ENCODE measurements at regions not wholly inside any gene's neighbourhood (a gene's known extent, or its start where the extent isn't known, plus 50 kb on each side); places are given as distances from the start of the nearest gene placed in this dataset.
"Not testable (repeated sequence)": the region's sequence is repeated elsewhere in the genome, so short reads cannot be mapped to it uniquely, and the experiment has no call there.

DNA sequence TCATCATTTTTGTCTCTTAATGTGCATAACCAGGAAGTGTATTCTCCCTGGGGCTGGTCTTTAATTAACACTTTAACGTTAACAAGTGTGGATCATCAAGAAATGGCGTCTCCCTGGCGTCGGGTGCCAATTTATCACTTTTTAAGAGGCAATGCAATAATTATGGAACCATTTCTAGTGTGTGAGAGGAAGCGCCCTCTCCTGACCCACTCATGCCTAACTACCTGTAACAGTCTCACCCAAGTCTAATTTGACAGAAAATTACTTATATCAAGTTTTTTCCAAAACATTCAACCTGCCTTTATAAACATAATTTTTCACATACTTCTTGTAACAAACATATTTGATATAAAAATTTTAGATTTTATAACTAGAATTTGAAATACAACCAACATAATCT is 905.3 kb upstream of the MDGA2 start:
- no peak for ATAC-seq
- DNase-seq, result no peak
- intact Hi-C loops (cut with DNase I), result no loop called here

DNA sequence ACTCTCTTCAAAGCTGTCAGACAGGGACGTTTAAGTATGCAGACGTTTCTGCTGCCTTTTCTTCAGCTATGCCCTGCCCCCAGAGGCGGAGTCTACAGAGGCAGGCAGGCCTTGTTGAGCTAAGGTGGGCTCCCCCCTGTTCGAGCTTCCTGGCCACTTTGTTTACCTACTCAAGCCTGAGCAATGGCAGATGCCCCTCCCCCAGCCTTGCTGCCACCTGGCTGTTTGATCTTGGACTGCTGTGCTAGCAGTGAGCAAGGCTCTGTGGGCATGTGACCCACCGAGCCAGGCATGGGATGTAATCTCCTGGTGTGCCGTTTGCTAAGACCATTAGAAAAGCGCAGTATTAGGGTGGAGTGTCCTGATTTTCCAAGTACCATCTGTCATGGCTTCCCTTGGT is 900.4 kb upstream of the MDGA2 start:
- intact Hi-C loops (cut with DNase I), result no loop called here
- DNase-seq, result no peak
- ATAC-seq, result no peak

DNA sequence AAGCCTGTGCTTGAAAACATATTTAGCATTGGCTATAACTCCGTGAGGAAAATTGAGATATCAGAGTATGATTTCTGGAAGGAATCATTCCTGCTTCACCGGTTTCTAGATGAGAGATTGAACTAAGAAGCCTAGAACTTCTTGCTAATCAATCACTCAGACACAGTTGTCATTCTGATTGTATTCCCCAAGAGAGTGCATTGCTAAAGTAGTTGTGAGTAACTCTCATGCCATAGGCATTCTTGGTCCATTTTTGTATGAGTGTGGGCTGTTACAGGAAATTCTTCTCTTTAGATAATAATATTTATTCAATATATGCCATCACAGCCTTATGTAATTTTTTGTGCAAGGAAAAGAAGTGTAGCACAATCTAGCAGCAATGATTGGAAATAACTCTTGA is 893.3 kb upstream of the MDGA2 start:
- ATAC-seq (no peak), DNase-seq (no peak)
- intact Hi-C loops (cut with DNase I), result no loop called here

DNA sequence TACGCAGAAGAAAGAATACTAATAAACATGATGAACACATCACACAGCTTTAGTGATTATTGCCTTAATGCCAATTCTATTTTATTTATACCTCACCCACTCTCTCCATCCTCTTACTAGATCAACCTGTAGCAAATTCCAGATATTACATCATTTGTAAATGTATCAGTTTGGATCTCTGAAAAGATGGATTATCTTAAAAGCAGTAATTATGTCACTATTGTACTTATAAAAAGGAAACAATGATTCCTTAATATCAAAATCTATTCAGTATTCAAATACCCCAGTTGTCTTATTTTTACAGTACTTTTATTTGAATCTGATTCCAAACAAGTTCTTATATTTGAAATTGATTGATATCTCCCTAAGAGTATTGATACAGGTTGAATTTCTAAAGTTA is 892.8 kb upstream of the MDGA2 start:
- intact Hi-C loops (cut with DNase I), result no loop called here
- ATAC-seq, result no peak
- DNase-seq, result no peak

DNA sequence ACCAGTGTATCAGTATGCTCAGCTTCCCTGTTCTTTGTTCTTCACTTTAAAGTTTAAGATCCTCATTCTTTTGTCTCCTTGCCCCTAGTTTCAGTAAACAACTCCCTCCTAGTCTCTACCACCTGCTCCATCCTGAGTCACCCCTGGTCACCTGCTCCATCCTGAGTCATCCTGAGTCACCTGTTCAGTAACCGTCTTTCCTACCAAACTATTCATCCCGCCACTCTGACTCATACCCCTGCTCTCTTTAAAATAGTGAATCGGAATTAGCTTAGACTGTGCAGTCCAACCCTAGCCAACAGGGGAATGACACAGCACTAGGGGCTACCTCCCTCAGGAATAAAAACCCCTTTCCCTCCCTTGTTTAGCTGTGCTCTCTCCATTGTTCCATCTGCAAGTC is 888.1 kb upstream of the MDGA2 start:
- DNase-seq (no peak), ATAC-seq (no peak)
- intact Hi-C loops (cut with DNase I), result no loop called here

DNA sequence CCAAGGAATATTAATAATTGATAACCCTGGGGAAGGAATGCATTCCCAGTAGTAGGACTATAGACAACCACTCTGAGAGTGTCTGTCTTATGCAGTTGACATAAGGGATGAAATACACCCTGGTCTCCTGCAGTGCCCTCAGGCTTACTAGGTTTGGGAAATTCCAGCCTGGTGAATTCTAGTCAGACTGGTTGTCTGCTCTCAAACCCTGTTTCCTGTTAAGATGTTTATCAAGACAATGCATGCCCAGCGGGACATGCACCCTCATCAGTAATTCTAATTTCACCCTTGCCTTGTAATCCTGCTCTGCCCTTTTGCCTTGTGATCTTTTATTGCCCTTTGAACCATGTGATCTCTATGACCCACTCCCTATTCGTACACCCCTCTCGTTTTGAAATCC is 886.0 kb upstream of the MDGA2 start:
- ATAC-seq; intact Hi-C loops (cut with DNase I); DNase-seq: not testable (repeated sequence)

DNA sequence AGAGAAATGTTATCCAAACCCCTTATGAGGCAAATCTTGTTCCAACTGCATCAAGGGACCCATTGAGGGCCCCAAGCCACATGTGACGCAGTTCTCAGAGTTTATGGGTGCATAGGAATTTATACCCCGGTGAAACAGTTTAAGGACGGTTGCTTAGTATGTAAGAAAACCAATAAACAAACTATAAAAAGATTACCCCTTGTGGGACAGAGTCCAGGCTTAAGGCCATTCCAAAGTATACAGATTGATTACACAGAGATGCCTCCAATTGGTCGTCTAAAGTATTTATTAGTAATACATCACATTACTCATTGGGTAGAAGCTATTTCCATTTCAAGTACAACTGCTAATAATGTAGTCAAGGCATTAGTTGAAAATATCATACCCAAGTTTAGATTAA is 885.0 kb upstream of the MDGA2 start:
- ATAC-seq, result no peak
- DNase-seq, result no peak
- intact Hi-C loops (cut with DNase I), result no loop called here

DNA sequence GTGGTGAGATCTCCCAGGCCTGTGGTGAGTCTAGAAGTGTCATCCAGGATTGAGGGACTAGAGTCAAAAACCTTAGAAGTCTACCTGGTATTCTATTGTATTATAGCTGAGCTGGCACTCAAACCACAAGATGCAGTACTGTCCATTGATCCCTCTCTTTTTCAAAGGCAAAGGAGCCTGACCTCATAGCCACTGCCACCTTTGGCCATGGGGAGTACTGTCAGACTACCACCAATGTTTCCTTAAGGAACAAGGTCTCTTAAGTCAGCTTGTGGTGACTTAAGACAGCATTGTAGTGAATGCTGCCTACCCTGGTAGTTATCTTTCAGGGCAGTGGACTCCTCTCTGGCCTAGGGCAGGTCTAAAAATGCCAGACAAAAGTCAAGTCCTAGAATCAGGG is 878.0 kb upstream of the MDGA2 start:
- intact Hi-C loops (cut with DNase I), result no loop called here
- DNase-seq (no peak), ATAC-seq (no peak)

DNA sequence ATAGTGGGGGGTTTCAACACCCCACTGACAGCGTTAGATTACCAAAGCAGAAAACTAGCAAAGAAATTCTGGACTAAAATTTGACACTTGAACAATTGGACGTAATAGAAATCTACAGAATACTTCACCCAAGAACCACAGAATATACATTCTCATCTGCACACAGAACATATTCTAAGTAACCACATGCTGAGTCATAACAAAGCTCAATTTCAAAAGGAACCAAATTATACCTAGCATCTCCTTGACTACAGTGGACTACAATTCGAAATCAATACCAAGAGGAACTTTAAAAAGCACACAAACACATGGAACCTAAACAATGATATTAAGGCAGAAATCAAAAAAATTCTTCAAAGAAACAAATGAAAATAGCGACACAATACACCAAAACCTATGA is 871.6 kb upstream of the MDGA2 start:
- intact Hi-C loops (cut with DNase I), result no loop called here
- ATAC-seq (no peak), DNase-seq (no peak)

DNA sequence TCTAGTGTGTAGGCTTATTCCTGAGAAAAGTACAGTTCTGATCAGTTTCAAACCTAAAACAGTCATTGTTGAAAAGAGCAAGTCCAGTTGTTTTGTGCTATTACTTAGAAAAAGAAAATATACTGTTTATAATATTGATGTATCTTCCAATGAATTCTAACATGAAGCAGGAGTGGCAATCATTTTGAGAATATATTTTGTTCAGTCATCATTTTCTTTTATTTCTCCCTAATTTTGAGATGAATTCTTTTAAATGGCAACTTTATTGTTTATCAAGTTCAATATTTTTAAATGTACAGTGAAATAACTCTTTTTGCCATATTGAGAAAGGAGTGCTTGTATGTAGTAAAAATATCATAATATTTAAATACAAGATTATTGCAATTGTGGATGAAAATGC is 862.2 kb upstream of the MDGA2 start:
- ATAC-seq, result no peak
- intact Hi-C loops (cut with DNase I), result no loop called here
- DNase-seq, result no peak

DNA sequence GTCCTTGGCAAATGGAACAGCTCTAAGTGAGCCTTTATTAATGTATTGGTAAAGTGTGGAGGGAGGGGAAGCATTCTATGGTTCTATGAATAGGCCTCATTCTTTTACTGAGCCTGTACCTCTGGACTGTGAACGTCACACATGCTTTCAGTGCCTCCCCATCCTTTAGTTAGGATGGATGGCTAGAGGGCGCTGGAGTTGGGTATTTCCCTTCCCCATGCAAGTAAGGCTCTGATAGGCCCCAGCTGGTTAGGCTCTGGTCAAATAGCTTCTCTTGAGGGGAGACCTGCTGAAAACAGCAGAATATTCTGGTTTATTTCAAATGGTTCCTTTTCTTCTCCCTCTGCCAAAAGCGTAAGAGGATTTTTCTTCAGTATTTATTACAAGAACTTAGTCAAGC is 860.9 kb upstream of the MDGA2 start:
- intact Hi-C loops (cut with DNase I), result no loop called here
- DNase-seq, result no peak
- ATAC-seq, result no peak

DNA sequence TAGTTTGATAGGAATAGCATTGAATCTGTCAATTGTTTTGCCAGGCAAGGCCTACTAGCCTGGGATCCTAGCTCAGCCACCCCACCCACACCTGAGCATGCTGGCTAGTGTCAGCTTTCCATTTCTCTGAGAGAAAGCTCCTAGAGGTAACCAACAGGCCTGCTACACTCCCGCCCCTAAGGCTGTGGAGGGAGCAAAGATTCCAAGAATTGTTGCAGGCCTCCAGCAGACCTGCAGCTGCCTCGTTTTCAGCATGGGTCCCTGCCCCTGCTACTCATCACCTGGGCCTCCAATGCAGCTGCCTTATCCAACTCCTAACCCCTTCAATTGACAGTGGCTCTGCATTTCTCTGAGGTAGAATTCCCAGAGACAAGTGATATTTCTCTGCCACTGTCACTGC is 852.4 kb upstream of the MDGA2 start:
- DNase-seq (no peak), ATAC-seq (no peak)
- intact Hi-C loops (cut with DNase I), result no loop called here

DNA sequence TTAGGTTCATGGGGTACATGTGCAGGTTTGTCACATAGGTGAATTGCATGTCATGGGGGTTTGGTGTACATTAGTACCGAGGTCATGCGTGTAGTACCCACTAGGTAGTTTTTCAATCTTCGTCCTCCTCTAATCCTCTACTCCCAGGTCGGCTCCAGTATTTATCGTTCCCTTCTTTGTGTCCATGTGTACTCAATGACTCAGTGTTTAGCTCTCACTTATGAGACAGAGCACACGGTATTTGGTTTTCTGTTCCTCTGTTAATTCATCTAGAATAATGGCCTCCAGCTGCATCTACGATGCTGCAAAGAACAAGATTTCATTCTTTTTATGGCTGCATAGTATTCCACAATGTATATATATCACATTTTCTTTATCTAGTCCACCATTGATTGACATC is 850.9 kb upstream of the MDGA2 start:
- intact Hi-C loops (cut with DNase I), result no loop called here
- no peak for ATAC-seq
- no peak for DNase-seq

DNA sequence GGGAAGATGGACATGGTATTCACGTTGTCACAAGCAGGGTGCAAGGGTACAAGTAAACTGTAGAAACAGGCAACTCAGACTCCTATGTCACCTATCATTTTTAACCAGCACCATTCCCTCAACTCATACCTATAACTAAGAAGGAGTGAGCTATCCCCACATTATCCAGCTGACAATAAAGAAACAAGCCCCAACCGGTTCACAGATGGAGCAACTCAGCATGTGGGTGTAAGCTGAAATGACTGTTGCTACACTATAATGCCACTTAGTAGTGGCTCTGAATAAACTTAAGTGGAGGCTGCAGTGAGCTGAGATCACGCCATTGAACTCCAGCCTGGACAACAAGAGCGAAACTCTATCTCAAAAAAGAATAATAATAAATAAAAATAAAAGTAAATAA is 829.5 kb upstream of the MDGA2 start:
- DNase-seq (no peak), ATAC-seq (no peak)
- intact Hi-C loops (cut with DNase I), result no loop called here

DNA sequence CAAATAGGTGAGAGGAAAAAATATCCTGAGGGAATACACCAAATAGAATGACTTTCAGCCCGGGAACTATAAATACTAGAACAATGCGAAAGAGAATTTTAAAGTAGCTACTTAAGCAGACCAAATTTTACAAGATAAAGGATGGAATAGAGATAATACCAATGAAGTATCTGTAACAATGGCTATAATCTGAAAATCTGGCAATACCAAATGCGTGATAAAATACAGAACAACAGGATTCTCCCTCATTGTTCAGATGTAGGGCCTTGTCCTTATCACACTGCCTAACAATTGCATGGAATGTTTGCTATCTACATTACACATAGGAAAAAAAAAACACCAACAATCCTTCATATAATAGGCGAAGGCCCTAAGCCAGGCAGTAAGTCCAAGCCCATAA is 815.4 kb upstream of the MDGA2 start:
- no peak for ATAC-seq
- no peak for DNase-seq
- intact Hi-C loops (cut with DNase I), result no loop called here

DNA sequence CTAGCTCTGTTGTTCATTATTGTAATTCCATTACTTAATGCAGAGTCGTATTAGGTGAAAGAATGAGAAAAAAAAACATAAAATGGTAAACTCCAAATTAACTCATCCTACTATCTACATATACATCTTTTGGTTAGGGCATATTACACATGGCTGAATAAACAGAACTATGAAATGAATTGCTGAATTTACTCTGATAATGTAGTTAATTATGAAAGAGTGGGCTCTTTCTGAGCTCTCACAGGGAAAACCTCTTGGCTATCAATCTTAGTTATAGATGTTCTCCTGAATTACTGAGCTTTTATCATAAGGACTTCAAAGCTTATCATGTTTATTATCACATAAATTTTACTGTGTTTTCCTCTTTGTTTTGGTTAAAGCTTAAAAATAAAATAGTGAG is 798.5 kb upstream of the MDGA2 start:
- no peak for DNase-seq
- no peak for ATAC-seq

DNA sequence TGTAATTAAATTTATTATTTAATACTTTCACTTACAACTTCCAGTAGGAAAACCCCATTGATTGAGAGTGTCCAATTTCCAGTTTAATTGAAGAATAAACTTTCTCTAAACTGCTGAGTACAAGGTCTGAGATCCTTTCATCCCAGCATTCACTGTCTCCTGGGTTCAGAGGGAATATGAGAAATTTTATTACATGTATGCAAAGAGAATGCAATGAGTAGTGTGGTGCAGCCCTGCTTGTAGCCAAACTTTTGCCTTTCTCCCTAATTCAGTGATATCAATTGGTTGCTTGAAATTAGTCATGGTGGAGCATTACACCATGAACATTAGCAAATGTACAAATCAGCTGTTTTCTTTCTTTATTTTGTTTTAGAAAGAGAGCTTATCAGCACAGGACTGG is 780.6 kb upstream of the MDGA2 start:
- no peak for DNase-seq
- ATAC-seq, result no peak
- intact Hi-C loops (cut with DNase I), result no loop called here

More for the DNA sequence above, 798.5 kb upstream of the MDGA2 start:
- intact Hi-C loops (cut with DNase I), result no loop called here

DNA sequence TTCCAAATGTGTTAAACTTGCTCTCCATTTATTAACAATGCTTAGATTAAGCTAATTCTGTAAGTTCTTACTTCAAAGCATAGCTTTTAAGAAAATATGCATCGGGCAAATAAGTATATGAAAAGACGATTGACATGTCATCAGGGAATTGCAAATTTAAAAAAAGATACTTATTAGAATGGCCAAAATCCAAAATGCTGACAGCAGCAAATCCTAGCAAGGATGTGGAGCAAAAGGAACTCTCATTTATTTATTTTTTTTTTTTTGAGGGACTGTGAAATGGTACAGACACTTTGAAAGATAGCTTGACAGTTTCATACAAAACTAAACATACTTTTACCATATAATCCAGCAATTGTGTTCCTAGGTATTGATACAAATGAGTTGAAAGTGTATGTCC is 779.5 kb upstream of the MDGA2 start:
- intact Hi-C loops (cut with DNase I), result no loop called here
- ATAC-seq (no peak), DNase-seq (no peak)

DNA sequence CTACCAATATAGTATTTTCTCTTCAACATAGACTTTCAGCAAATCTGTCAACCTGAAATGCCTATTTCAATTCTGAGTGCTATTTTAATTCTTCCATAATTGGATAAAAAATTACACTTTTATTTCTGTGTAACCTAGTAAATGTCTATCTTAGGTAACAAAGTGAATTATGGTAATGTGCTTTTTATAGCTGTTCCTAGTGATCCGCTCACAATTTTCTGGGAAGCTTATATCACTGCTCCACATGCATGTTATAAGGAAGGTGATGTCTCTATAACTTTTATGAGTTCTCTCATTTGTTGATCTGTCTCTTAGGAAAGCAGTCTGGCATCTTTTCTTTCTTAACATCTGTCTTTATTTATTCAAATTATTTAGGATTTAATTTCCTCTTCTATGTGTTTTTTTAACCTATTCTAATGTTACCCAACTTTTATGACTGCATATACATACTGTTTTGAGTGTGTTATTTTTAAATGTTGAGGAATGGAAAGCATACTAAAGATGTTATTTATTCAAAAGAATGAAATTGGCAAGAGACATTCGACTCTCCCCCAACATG is 777.1 kb upstream of the MDGA2 start:
- no peak for ATAC-seq
- DNase-seq, result no peak
- intact Hi-C loops (cut with DNase I), result no loop called here

DNA sequence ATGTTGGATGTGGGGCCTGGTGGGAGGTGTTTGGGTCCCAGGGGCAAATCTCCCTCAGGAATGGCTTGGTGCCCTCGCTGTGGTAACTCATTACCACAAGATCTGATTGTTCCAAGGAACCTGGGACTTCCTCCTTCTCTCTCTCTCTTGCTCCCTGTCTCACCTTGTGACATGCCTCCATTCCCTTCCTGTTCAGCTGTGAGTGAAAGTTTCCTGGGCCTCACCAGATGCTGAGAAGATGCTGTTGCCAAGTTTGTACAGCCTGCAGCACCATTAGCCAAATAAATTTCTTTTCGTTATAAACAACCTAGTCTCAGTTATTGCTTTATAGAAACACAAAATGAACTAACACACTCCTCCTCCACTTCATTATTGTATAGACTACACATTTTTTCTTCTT is 759.8 kb upstream of the MDGA2 start:
- intact Hi-C loops (cut with DNase I), result no loop called here
- no peak for ATAC-seq

DNA sequence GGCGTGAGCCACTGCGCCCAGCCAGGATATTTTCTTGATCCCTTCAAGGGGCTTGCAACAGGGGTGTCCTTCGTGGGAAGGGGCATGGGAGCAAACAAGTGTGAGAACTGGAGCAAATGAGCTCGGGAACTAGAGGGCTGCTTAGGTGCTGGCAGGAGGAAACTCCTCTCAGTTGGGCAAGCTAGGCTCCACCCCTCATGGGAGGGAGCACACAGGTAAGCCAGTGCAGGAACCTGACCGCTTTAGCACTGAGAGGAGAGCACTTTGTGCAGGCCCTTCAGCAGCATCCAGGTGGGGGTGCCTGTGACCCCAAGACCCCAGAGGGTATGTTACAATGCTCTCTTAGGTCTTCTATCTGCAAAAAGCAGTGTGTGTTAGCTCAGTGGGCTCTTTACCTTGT is 755.4 kb upstream of the MDGA2 start:
- intact Hi-C loops (cut with DNase I), result no loop called here
- ATAC-seq (no peak), DNase-seq (no peak)

More for the DNA sequence above, 759.8 kb upstream of the MDGA2 start:
- no peak for DNase-seq

DNA sequence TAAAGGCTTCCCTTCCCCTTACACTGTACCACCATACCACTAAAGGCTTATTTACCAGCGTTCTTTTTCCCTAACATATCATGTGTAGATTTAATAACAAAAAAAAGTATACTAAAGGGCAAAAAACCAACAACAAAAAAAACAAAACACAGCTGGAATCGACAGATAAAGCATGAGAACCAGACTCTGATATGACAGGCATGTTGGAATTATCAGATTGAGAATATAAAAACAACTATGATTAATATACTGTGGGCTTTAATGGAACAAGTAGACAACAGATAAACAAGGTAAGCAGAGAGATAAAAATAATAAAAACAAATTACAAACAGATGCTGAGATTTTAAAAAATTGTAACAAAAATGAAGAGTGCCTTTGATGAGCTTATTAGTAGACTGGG is 754.1 kb upstream of the MDGA2 start:
- DNase-seq (no peak), ATAC-seq (no peak)
- intact Hi-C loops (cut with DNase I), result no loop called here
